CD14-positive monocyte (primary cell): ENCODE measurements at regions not wholly inside any gene's neighbourhood (a gene's known extent, or its start where the extent isn't known, plus 50 kb on each side); places are given as distances from the start of the nearest gene placed in this dataset.

Experiments used
- DNase-seq, 3 donors: peaks; one replicate each; pipeline ENCODE4 v3.0.0-alpha.2; 2011 to 2022
- H2AFZ ChIP-seq: 2 replicates; pipeline ENCODE4 v1.6.0; 2012; ENCODE audit warnings: mild to moderate bottlenecking, low read depth, low read length, inconsistent platforms; ENCODE audit not compliant: insufficient read depth, poor library complexity, severe bottlenecking
- H3K27ac ChIP-seq, 2 donors: 1 replicate in 1 of 2; 2 replicates in 1 of 2; pipeline ENCODE4 v1.5.1; 2012 to 2013; ENCODE audit warnings: low read length in 2 of 2, control low read depth in 1 of 2, inconsistent platforms in 1 of 2, low read depth in 1 of 2, mild to moderate bottlenecking in 1 of 2
- H3K27me3 ChIP-seq, 2 donors: one replicate each; pipeline versions ENCODE4 v1.6.0 to v1.6.1; 2011 to 2013; ENCODE audit warnings: low read length in 2 of 2; ENCODE audit not compliant: control insufficient read depth in 2 of 2, insufficient read depth in 2 of 2
- H3K36me3 ChIP-seq, 2 donors: replicated peaks in 1 of 2; 1 replicate in 1 of 2; 2 replicates in 1 of 2; pipeline versions ENCODE4 v1.5.1 to v1.6.1; 2012 to 2013; ENCODE audit warnings: low read length in 2 of 2, control low read depth in 1 of 2, inconsistent platforms in 1 of 2, mild to moderate bottlenecking in 1 of 2; ENCODE audit not compliant: insufficient read depth in 2 of 2, control insufficient read depth in 1 of 2
- H3K4me1 ChIP-seq, 2 donors: 1 replicate in 1 of 2; 2 replicates in 1 of 2; pipeline versions ENCODE4 v1.5.1 to v1.6.1; 2012 to 2013; ENCODE audit warnings: low read length in 2 of 2, control low read depth in 1 of 2, inconsistent platforms in 1 of 2, mild to moderate bottlenecking in 1 of 2, moderate library complexity in 1 of 2; ENCODE audit not compliant: insufficient read depth in 2 of 2, control insufficient read depth in 1 of 2
- H3K4me2 ChIP-seq: replicated peaks from 2 replicates; pipeline ENCODE3; 2012; ENCODE audit warnings: low read length, moderate library complexity, mild to moderate bottlenecking; ENCODE audit not compliant: poor library complexity, severe bottlenecking; ENCODE audit errors: extremely low read depth
- H3K4me3 ChIP-seq, 3 experiments: fragments of 200-600 bp in 1 of 3; sonication (generic) in 1 of 3; replicated peaks in 1 of 3; 1 replicate in 2 of 3; 2 replicates in 1 of 3; pipeline ENCODE4 v1.5.1; 2011 to 2013; ENCODE audit warnings: low read length in 3 of 3, mild to moderate bottlenecking in 3 of 3, control low read depth in 2 of 3, low read depth in 2 of 3, inconsistent platforms in 1 of 3, moderate library complexity in 1 of 3
- H3K79me2 ChIP-seq: 2 replicates; pipeline ENCODE4 v1.6.0; 2012; ENCODE audit warnings: mild to moderate bottlenecking, control low read depth, inconsistent platforms, low read length, moderate library complexity; ENCODE audit not compliant: insufficient read depth
- H3K9ac ChIP-seq: 2 replicates; pipeline ENCODE4 v1.6.0; 2017; ENCODE audit warnings: low read length, mild to moderate bottlenecking; ENCODE audit not compliant: insufficient read depth, poor library complexity, severe bottlenecking
- H3K9me3 ChIP-seq, 2 donors: replicated peaks in 1 of 2; 1 replicate in 1 of 2; 2 replicates in 1 of 2; pipeline versions ENCODE4 v1.5.1 to v1.6.1; 2012 to 2013; ENCODE audit warnings: low read length in 2 of 2, control low read depth in 1 of 2; ENCODE audit not compliant: control insufficient read depth in 1 of 2, insufficient read depth in 1 of 2
- H4K20me1 ChIP-seq: 2 replicates; pipeline ENCODE4 v1.6.0; 2012; ENCODE audit warnings: mild to moderate bottlenecking, low read length, control low read depth, moderate library complexity; ENCODE audit not compliant: insufficient read depth
- H3K27ac Mint-ChIP-seq, 7 donors: one replicate each; pipeline ENCODE4 v1.8.0; 2020; ENCODE audit warnings: mild to moderate bottlenecking in 7 of 7, mixed read lengths in 7 of 7, moderate library complexity in 6 of 7, inconsistent platforms in 2 of 7
- H3K27me3 Mint-ChIP-seq, 3 donors: one replicate each; pipeline ENCODE4 v1.8.0; 2021 to 2022; ENCODE audit warnings: low read depth in 3 of 3, mild to moderate bottlenecking in 3 of 3, mixed read lengths in 3 of 3, moderate library complexity in 3 of 3, inconsistent platforms in 1 of 3
- H3K36me3 Mint-ChIP-seq, 2 donors: one replicate each; pipeline ENCODE4 v1.8.0; 2020; ENCODE audit warnings: mixed read lengths in 2 of 2, inconsistent platforms in 1 of 2, mild to moderate bottlenecking in 1 of 2
- H3K4me1 Mint-ChIP-seq: one replicate; pipeline ENCODE4 v1.8.0; 2020; ENCODE audit warnings: mild to moderate bottlenecking, mixed read lengths
- H3K4me3 Mint-ChIP-seq, 2 donors: one replicate each; pipeline ENCODE4 v1.8.0; 2020; ENCODE audit warnings: mild to moderate bottlenecking in 2 of 2, mixed read lengths in 2 of 2, moderate library complexity in 1 of 2
- H3K9me3 Mint-ChIP-seq, 7 donors: one replicate each; pipeline ENCODE4 v1.8.0; 2020 to 2022; ENCODE audit warnings: mixed read lengths in 7 of 7, mild to moderate bottlenecking in 6 of 7, moderate library complexity in 6 of 7, inconsistent platforms in 2 of 7
- CTCF ChIP-seq: fragments of 200-600 bp; IDR thresholded peaks from one replicate; pipeline ENCODE4 v1.8.0; 2022; ENCODE audit warnings: antibody characterized with exemption, mild to moderate bottlenecking
- WGBS: methylation state at CpG from one replicate; pipeline ENCODE4 v1.1.5; 2013; ENCODE audit warnings: missing lambda C conversion rate; ENCODE audit not compliant: insufficient coverage; 5-methylcytosine and 5-hydroxymethylcytosine counted together
- intact Hi-C, 2 donors: fragments of 100-400 bp; cut with micrococcal nuclease; formaldehyde crosslinking; loops; one replicate each; pipeline versions ENCODE4 v1.15.0 to v1.15.1; 2023

- Histone ChIP-seq H4K20me1 (no peaks in the 10 kb centered on the region), H3K27me3 (peaks cover 12 to 16% of the 10 kb centered on the region in 2 donors), H3K9me3 (no peaks in the 10 kb centered on the region), H3K4me1 (peaks cover 15% of the 10 kb centered on the region in 2 donors), H3K36me3 (no peaks in the 10 kb centered on the region), H3K4me2 (no peak overlapping the region), H3K9ac (no peak overlapping the region), H3K79me2 (no peaks in the 10 kb centered on the region), H3K4me3 (no peak overlapping the region), H2AFZ (no peak overlapping the region), H3K27ac (no peak overlapping the region)
- Mint-ChIP-seq H3K36me3 (no peaks in the 10 kb centered on the region), H3K27ac (peak overlapping the region in 1 of 7 donors; percentile 72), H3K9me3 (peaks cover 0 to 2% (median 0%) of the 10 kb centered on the region in 7 donors), H3K4me3 (no peak overlapping the region), H3K27me3 (peaks cover 8 to 38% (median 22%) of the 10 kb centered on the region in 3 donors), H3K4me1 (peaks cover 21% of the 10 kb centered on the region)
- no peak for DNase-seq
- whole genome bisulfite sequencing = 100% methylated on average over 4 of the region's 7 CpGs
- intact Hi-C loops = no loop called here
- no peak for TF ChIP-seq CTCF
Measured at GRCh38 chr2:236922061-236922460, 163.6 kb upstream of the COPS8 start.

GRCh38 chr2:236928380-236929037 lies 157.2 kb upstream of the COPS8 start:
- no peaks in the 10 kb centered on the region for H3K9me3 ChIP-seq
- Mint-ChIP-seq H3K27ac (peak overlapping the region in 1 of 7 donors; percentile 63), H3K4me3 (peak overlapping the region; percentile 64 to 67), H3K9me3 (peaks cover 0 to 3% (median 0%) of the 10 kb centered on the region in 7 donors), H3K36me3 (no peaks in the 10 kb centered on the region), H3K27me3 (peaks cover 17 to 47% (median 37%) of the 10 kb centered on the region in 3 donors), H3K4me1 (peaks cover 9% of the 10 kb centered on the region)
- H4K20me1 ChIP-seq = no peaks in the 10 kb centered on the region
- 16% methylated on average over 6 of the region's 8 CpGs for WGBS
- no peaks in the 10 kb centered on the region for H3K36me3 ChIP-seq
- no peaks in the 10 kb centered on the region for H3K79me2 ChIP-seq
- no peak for TF ChIP-seq CTCF
- peak; percentile 32 to 49 (median 40) for DNase-seq
- peaks cover 8 to 10% of the 10 kb centered on the region in 2 donors for H3K4me1 ChIP-seq
- H2AFZ ChIP-seq = peak overlapping the region; percentile 11
- H3K4me3 ChIP-seq = peak overlapping the region; percentile 9 to 60 (median 28)
- H3K27ac ChIP-seq = no peak overlapping the region
- H3K27me3 ChIP-seq = peaks cover 20 to 25% of the 10 kb centered on the region in 2 donors
- intact Hi-C loops = no loop called here
- no peak overlapping the region for H3K9ac ChIP-seq
- H3K4me2 ChIP-seq = peak overlapping the region; percentile 66
